GM12878 (cell line): ENCODE measurements at regions not wholly inside any gene's neighbourhood (a gene's known extent, or its start where the extent isn't known, plus 50 kb on each side); places are given as distances from the start of the nearest gene placed in this dataset.

ENCODE experiments used
- ATAC-seq: fragments of 200-7000 bp; cut with Tn5 transposase; 3 replicates; pipeline ENCODE4 v1.9.1; 2020; ENCODE audit warnings: mild to moderate bottlenecking, moderate library complexity
- BruUV-seq: library from RNA; stranded (reverse); fragments of 400-500 nt; replicated peaks from 2 replicates; lab custom pipeline; 2021; lab: Mats Ljungman, UMichigan
- CTCF ChIA-PET: fragments of 300-600 bp; sonication (Branson Sonifier 250); formaldehyde crosslinking; extraction: SDS; loops from one replicate; lab custom pipeline; 2021; ENCODE audit warnings: inconsistent platforms; lab: Yijun Ruan, JAX
- POLR2A ChIA-PET: fragments of 350-600 bp; formaldehyde crosslinking; extraction: SDS; loops from one replicate; lab custom pipeline; 2021; ENCODE audit warnings: inconsistent platforms; lab: Charles Lee
- RAD21 ChIA-PET: fragments of 300-600 bp; sonication (Branson Sonifier 250); formaldehyde crosslinking; loops from one replicate; lab custom pipeline; 2023; ENCODE audit warnings: antibody characterized with exemption; ENCODE audit not compliant: unreplicated experiment; lab: Charles Lee
- SMC1A ChIA-PET: fragments of 300-600 bp; sonication (Branson Sonifier 250); formaldehyde crosslinking; loops from one replicate; lab custom pipeline; 2023; ENCODE audit not compliant: unreplicated experiment, uncharacterized antibody; lab: Charles Lee
- DNase-seq: peaks from one replicate; pipeline ENCODE4 v3.0.0-alpha.2; 2011; ENCODE audit warnings: low read depth, low spot score
- FAIRE-seq: peaks from 3 replicates; lab custom pipeline; 2011; peaks lifted over from hg19 to GRCh38; lab: Jason Lieb, UNC
- H2AFZ ChIP-seq: 2 replicates; pipeline ENCODE4 v1.6.0; 2011; ENCODE audit warnings: low read depth, low read length, control low read depth; ENCODE audit not compliant: control insufficient read depth
- H3K27ac ChIP-seq: 2 replicates; pipeline ENCODE4 v1.5.1; 2011; ENCODE audit warnings: control low read depth; ENCODE audit not compliant: control insufficient read depth, insufficient read depth
- H3K27me3 ChIP-seq, 2 experiments: replicated peaks in 1 of 2; 2 replicates each; pipeline versions ENCODE4 v1.6.0 to v1.6.1; 2011; ENCODE audit warnings: low read length in 1 of 2; ENCODE audit not compliant: control insufficient read depth in 2 of 2, insufficient read depth in 2 of 2
- H3K36me3 ChIP-seq, 2 experiments: 2 replicates each; pipeline ENCODE4 v1.5.1; 2011; ENCODE audit warnings: low read length in 1 of 2; ENCODE audit not compliant: control insufficient read depth in 2 of 2, insufficient read depth in 2 of 2
- H3K4me1 ChIP-seq: 2 replicates; pipeline ENCODE4 v1.6.1; 2011; ENCODE audit warnings: mild to moderate bottlenecking, low read length, moderate library complexity, mixed read lengths; ENCODE audit not compliant: control insufficient read depth, insufficient read depth
- H3K4me2 ChIP-seq: 2 replicates; pipeline ENCODE4 v1.6.0; 2011; ENCODE audit warnings: control low read depth; ENCODE audit not compliant: control insufficient read depth, insufficient read depth
- H3K4me3 ChIP-seq: fragments of 200-600 bp; sonication (generic); 2 replicates; pipeline ENCODE4 v1.5.1; 2016
- H3K79me2 ChIP-seq: 2 replicates; pipeline ENCODE4 v1.6.0; 2011; ENCODE audit warnings: low read length; ENCODE audit not compliant: control insufficient read depth, insufficient read depth
- H3K9ac ChIP-seq: 2 replicates; pipeline ENCODE4 v1.8.0; 2011; ENCODE audit warnings: low read length, control low read depth, mixed read lengths; ENCODE audit not compliant: control insufficient read depth, insufficient read depth
- H3K9me3 ChIP-seq: replicated peaks from 3 replicates; pipeline ENCODE4 v1.5.1; 2011; ENCODE audit warnings: mild to moderate bottlenecking, low read length; ENCODE audit not compliant: control insufficient read depth, insufficient read depth
- H4K20me1 ChIP-seq: 2 replicates; pipeline ENCODE4 v1.6.0; 2011; ENCODE audit not compliant: control insufficient read depth, insufficient read depth
- ESRRA ChIP-seq: IDR thresholded peaks from 2 replicates; pipeline ENCODE4 v1.6.1; 2012; ENCODE audit warnings: mild to moderate bottlenecking, low read length, improper control_type of control experiment
- FOS ChIP-seq: IDR thresholded peaks from 3 replicates; pipeline ENCODE4 v1.6.1; 2011; ENCODE audit warnings: borderline replicate concordance; ENCODE audit not compliant: insufficient read length; ENCODE audit errors: extremely low read depth
- HDAC6 ChIP-seq: fragments of 200-600 bp; sonication (generic); IDR thresholded peaks from one replicate; pipeline ENCODE4 v1.8.0; 2017; ENCODE audit warnings: antibody characterized with exemption; ENCODE audit not compliant: unreplicated experiment
- MEF2A ChIP-seq: IDR thresholded peaks from 2 replicates; pipeline ENCODE4 v1.6.1; 2011; ENCODE audit warnings: low read depth, mild to moderate bottlenecking, low read length, moderate library complexity; ENCODE audit not compliant: insufficient read depth
- NFYB ChIP-seq: IDR thresholded peaks from 2 replicates; pipeline ENCODE4 v1.6.1; 2011; ENCODE audit warnings: low read depth, mild to moderate bottlenecking, low read length, improper control_type of control experiment, moderate library complexity; ENCODE audit not compliant: insufficient read depth
- RELA ChIP-seq: fragments of 450-650 bp; IDR thresholded peaks from 2 replicates; pipeline ENCODE4 v1.8.0; 2014; ENCODE audit warnings: borderline replicate concordance; ENCODE audit not compliant: partially characterized antibody
- SMAD1 ChIP-seq: fragments of 450-650 bp; IDR thresholded peaks from 2 replicates; pipeline ENCODE4 v1.6.1; 2018; ENCODE audit warnings: mild to moderate bottlenecking, low read depth; ENCODE audit not compliant: partially characterized antibody
- SRF ChIP-seq, 2 experiments: IDR thresholded peaks; 2 replicates each; pipeline ENCODE4 v1.6.1; 2011; ENCODE audit warnings: low read depth in 2 of 2, low read length in 2 of 2, mild to moderate bottlenecking in 1 of 2, moderate library complexity in 1 of 2
- STAT1 ChIP-seq: fragments of 450-650 bp; conservative IDR thresholded peaks from 2 replicates; pipeline ENCODE4 v1.6.1; 2014; ENCODE audit warnings: antibody characterized with exemption, mild to moderate bottlenecking
- STAT3 ChIP-seq: IDR thresholded peaks from 2 replicates; pipeline ENCODE4 v1.6.1; 2011; ENCODE audit warnings: low read depth, low read length, improper control_type of control experiment
- TCF7 ChIP-seq: IDR thresholded peaks from 2 replicates; pipeline ENCODE4 v1.6.1; 2014; ENCODE audit warnings: antibody characterized with exemption, borderline replicate concordance
- ZNF384 ChIP-seq: IDR thresholded peaks from 2 replicates; pipeline ENCODE4 v1.6.1; 2012; ENCODE audit warnings: low read depth, mild to moderate bottlenecking, low read length, improper control_type of control experiment, borderline replicate concordance
- ZZZ3 ChIP-seq: IDR thresholded peaks from 2 replicates; pipeline ENCODE4 v1.6.1; 2011; ENCODE audit warnings: low read depth; ENCODE audit not compliant: control insufficient read depth, insufficient read length
- WGBS: methylation state at CpG from one replicate; pipeline ENCODE4 v1.1.6; 2016; ENCODE audit warnings: low lambda C conversion rate; ENCODE audit not compliant: insufficient replicate concordance, insufficient coverage; ENCODE audit errors: missing lambda C conversion rate; 5-methylcytosine and 5-hydroxymethylcytosine counted together
- in situ Hi-C: fragments of 300-500 bp; cut with MboI; formaldehyde crosslinking; loops from 9 replicates; pipeline ENCODE4 v1.14.3; 2018; ENCODE audit warnings: mixed read lengths
- intact Hi-C: fragments of 100-400 bp; cut with micrococcal nuclease; formaldehyde crosslinking; loops from one replicate; pipeline ENCODE4 v1.14.2; 2022; ENCODE audit not compliant: unreplicated experiment
- TF ChIP-seq, protein P1 (sequence below): fragments of 450-650 bp; IDR thresholded peaks from 2 replicates; pipeline ENCODE4 v1.6.1; 2017; ENCODE audit warnings: mild to moderate bottlenecking, moderate library complexity
- TF ChIP-seq, protein P2 (sequence below): fragments of 450-650 bp; IDR thresholded peaks from 2 replicates; pipeline ENCODE4 v1.6.1; 2018; ENCODE audit warnings: borderline replicate concordance, mild to moderate bottlenecking; ENCODE audit not compliant: partially characterized antibody

DNA sequence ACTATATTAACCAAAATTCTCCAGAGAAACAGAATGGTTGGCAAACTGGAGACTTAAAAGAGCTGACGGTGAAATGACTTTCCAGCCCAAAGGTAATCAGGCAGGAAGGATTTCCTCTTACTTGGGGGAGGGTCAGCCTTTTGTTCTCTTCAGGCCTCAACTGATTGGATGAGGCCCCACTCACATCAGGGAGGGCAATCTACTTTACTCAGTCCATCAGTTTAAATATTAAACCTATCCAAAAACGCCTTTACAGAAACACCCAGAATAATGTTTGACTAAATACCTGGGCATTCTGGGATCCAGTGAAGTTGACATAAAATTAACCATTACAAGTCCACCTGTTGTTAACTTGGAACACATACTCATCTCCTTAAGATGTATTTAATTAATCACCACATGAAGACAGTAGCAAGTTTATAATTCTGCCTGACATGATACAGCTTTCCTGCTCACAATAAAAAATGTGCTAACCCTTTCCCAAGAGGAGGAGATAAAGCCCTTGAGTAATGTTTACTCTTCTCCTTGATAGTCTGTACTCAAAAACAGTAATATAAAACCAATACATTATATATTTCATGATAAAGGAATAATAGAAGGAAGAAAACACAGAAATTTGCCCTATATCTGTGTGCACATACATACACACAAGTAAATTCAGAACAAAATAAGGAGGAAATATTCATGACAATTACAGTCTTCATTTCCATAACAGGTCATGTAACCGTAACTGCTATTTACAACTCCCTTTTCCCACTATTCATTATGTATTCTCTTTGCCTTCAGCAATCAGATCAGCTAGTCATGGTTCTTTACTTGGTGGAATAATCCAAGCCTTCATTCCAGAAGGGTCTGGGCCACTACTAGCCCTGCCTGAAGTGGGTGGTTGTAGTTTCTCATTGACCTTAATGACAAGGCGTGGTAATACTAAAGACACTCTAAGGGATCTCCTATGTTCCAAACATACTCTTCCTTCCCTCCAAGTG, 107.5 kb upstream of the RUNX1 start (continued):
- TF ChIP-seq, protein P1, sequence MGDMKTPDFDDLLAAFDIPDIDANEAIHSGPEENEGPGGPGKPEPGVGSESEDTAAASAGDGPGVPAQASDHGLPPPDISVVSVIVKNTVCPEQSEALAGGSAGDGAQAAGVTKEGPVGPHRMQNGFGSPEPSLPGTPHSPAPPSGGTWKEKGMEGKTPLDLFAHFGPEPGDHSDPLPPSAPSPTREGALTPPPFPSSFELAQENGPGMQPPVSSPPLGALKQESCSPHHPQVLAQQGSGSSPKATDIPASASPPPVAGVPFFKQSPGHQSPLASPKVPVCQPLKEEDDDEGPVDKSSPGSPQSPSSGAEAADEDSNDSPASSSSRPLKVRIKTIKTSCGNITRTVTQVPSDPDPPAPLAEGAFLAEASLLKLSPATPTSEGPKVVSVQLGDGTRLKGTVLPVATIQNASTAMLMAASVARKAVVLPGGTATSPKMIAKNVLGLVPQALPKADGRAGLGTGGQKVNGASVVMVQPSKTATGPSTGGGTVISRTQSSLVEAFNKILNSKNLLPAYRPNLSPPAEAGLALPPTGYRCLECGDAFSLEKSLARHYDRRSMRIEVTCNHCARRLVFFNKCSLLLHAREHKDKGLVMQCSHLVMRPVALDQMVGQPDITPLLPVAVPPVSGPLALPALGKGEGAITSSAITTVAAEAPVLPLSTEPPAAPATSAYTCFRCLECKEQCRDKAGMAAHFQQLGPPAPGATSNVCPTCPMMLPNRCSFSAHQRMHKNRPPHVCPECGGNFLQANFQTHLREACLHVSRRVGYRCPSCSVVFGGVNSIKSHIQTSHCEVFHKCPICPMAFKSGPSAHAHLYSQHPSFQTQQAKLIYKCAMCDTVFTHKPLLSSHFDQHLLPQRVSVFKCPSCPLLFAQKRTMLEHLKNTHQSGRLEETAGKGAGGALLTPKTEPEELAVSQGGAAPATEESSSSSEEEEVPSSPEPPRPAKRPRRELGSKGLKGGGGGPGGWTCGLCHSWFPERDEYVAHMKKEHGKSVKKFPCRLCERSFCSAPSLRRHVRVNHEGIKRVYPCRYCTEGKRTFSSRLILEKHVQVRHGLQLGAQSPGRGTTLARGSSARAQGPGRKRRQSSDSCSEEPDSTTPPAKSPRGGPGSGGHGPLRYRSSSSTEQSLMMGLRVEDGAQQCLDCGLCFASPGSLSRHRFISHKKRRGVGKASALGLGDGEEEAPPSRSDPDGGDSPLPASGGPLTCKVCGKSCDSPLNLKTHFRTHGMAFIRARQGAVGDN = no peak
- TF ChIP-seq ZZZ3 = no peak

DNA sequence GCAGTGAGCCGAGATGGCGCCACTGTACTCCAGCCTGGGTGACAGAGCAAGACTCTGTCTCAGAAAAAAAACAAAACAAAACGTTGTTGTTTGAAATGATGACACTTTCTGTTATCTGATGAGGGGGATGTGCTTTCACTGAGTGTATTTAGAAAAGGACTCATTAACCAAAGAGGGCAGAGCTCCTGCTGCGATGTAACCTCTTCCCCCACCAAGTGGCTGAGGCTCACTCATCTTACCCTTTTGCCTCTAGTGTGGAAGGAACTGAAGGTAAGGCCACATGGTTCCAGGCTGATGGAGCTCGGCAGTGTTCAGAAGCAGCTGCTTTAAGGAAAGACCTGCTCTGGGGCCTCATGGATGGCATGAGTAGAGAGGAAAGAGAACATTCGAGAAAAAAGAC, 105.7 kb upstream of the RUNX1 start:
- no TSS peak for BruUV-seq
- Histone ChIP-seq H3K27ac (no peak overlapping the region), H3K36me3 (no peaks in the 10 kb centered on the region), H3K4me1 (no peaks in the 10 kb centered on the region), H3K9ac (no peak overlapping the region), H3K79me2 (no peaks in the 10 kb centered on the region), H2AFZ (no peak overlapping the region), H4K20me1 (no peaks in the 10 kb centered on the region), H3K4me2 (no peak overlapping the region), H3K9me3 (peaks cover 3% of the 10 kb centered on the region; the same call in 1 of the 3 replicates), H3K27me3 (no peaks in the 10 kb centered on the region; a peak in 1 of 4 replicates), H3K4me3 (no peak overlapping the region)
- WGBS = 23% methylated on average over 6 of the region's 6 CpGs
- no peak for TF ChIP-seq TCF7
- TF ChIP-seq FOS = no peak
- no peak for TF ChIP-seq STAT3
- no peak for TF ChIP-seq SRF (IDR thresholded peaks at IDR 0.05; ENCODE audit: low read depth in 2 of 2, low read length in 2 of 2)
- TF ChIP-seq, protein P2, sequence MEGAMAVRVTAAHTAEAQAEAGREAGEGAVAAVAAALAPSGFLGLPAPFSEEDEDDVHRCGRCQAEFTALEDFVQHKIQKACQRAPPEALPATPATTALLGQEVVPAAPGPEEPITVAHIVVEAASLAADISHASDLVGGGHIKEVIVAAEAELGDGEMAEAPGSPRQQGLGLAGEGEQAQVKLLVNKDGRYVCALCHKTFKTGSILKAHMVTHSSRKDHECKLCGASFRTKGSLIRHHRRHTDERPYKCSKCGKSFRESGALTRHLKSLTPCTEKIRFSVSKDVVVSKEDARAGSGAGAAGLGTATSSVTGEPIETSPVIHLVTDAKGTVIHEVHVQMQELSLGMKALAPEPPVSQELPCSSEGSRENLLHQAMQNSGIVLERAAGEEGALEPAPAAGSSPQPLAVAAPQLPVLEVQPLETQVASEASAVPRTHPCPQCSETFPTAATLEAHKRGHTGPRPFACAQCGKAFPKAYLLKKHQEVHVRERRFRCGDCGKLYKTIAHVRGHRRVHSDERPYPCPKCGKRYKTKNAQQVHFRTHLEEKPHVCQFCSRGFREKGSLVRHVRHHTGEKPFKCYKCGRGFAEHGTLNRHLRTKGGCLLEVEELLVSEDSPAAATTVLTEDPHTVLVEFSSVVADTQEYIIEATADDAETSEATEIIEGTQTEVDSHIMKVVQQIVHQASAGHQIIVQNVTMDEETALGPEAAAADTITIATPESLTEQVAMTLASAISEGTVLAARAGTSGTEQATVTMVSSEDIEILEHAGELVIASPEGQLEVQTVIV = no peak
- no peak for TF ChIP-seq HDAC6
- TF ChIP-seq SMAD1 = no peak
- no peak for TF ChIP-seq MEF2A
- TF ChIP-seq NFYB = no peak
- no peak for TF ChIP-seq ZNF384
- TF ChIP-seq ESRRA = no peak
- TF ChIP-seq RELA = no peak
- TF ChIP-seq STAT1 = no peak
- ATAC-seq (no peak), FAIRE-seq (no peak), DNase-seq (no peak)
- intact Hi-C loops (no loop called here), in situ Hi-C loops (no loop called here)
- ChIA-PET RAD21 (no interaction called here), POLR2A (no interaction called here), SMC1A (no interaction called here), CTCF (interaction anchor here (0.6 kb wide), 1 partner anchor 563 kb away, joined by 3 read pairs; no protein-coding TSS in a partner anchor)
